ENCODE measurements at regions not wholly inside any gene's neighbourhood (a gene's known extent, or its start where the extent isn't known, plus 50 kb on each side); places are given as distances from the start of the nearest gene placed in this dataset.

DNA sequence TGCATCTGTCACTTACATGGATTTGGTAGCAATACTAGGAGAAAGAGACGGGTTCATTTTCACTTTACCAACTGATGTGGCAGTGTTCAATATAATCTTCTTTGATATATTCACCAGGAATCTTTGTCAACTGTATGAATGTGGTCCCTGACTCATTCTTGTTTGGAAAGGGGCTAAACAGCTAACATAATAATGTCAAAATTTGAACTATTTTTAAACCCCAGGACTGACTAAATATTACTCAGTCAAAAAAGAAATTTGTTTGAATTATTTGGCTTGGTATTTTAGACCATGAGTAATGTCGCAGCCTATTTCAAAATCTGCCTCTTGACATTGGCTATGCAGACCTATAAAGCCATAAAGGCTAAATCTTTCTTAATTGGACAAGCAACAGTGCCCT lies 413.7 kb upstream of the RGPD4 start:
- H2AFZ ChIP-seq (ENCODE audit: low read depth, low read length): no peak overlapping the region
- H3K27ac ChIP-seq (ENCODE audit: extremely low read depth, low read depth, low read length): no peak overlapping the region
- POLR2A ChIA-PET: no interaction called here
- no peaks in the 10 kb centered on the region for H3K79me2 ChIP-seq (ENCODE audit: control insufficient read depth, insufficient read depth, low read length)
- TF ChIP-seq PRMT5 (CRISPR knock-in tag; IDR thresholded peaks at IDR 0.05): no peak
- TF ChIP-seq, protein P1, sequence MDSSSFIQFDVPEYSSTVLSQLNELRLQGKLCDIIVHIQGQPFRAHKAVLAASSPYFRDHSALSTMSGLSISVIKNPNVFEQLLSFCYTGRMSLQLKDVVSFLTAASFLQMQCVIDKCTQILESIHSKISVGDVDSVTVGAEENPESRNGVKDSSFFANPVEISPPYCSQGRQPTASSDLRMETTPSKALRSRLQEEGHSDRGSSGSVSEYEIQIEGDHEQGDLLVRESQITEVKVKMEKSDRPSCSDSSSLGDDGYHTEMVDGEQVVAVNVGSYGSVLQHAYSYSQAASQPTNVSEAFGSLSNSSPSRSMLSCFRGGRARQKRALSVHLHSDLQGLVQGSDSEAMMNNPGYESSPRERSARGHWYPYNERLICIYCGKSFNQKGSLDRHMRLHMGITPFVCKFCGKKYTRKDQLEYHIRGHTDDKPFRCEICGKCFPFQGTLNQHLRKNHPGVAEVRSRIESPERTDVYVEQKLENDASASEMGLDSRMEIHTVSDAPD (CRISPR knock-in tag; IDR thresholded peaks at IDR 0.05): no peak
- TF ChIP-seq, protein P2, sequence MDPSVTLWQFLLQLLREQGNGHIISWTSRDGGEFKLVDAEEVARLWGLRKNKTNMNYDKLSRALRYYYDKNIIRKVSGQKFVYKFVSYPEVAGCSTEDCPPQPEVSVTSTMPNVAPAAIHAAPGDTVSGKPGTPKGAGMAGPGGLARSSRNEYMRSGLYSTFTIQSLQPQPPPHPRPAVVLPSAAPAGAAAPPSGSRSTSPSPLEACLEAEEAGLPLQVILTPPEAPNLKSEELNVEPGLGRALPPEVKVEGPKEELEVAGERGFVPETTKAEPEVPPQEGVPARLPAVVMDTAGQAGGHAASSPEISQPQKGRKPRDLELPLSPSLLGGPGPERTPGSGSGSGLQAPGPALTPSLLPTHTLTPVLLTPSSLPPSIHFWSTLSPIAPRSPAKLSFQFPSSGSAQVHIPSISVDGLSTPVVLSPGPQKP (CRISPR knock-in tag; IDR thresholded peaks at IDR 0.05): no peak
- no peak for TF ChIP-seq RBM14 (IDR thresholded peaks at IDR 0.05; ENCODE audit: borderline replicate concordance, insufficient read depth, low read depth, low read length)
- TF ChIP-seq TAF9B (IDR thresholded peaks at IDR 0.05; ENCODE audit: partially characterized antibody): no peak
- no peak for TF ChIP-seq MED1 (CRISPR knock-in tag; IDR thresholded peaks at IDR 0.05; ENCODE audit: borderline replicate concordance)
- TF ChIP-seq, protein P3, sequence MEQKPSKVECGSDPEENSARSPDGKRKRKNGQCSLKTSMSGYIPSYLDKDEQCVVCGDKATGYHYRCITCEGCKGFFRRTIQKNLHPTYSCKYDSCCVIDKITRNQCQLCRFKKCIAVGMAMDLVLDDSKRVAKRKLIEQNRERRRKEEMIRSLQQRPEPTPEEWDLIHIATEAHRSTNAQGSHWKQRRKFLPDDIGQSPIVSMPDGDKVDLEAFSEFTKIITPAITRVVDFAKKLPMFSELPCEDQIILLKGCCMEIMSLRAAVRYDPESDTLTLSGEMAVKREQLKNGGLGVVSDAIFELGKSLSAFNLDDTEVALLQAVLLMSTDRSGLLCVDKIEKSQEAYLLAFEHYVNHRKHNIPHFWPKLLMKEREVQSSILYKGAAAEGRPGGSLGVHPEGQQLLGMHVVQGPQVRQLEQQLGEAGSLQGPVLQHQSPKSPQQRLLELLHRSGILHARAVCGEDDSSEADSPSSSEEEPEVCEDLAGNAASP (IDR thresholded peaks at IDR 0.05): no peak
- TF ChIP-seq, protein P4, sequence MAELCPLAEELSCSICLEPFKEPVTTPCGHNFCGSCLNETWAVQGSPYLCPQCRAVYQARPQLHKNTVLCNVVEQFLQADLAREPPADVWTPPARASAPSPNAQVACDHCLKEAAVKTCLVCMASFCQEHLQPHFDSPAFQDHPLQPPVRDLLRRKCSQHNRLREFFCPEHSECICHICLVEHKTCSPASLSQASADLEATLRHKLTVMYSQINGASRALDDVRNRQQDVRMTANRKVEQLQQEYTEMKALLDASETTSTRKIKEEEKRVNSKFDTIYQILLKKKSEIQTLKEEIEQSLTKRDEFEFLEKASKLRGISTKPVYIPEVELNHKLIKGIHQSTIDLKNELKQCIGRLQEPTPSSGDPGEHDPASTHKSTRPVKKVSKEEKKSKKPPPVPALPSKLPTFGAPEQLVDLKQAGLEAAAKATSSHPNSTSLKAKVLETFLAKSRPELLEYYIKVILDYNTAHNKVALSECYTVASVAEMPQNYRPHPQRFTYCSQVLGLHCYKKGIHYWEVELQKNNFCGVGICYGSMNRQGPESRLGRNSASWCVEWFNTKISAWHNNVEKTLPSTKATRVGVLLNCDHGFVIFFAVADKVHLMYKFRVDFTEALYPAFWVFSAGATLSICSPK (IDR thresholded peaks at IDR 0.05; ENCODE audit: borderline replicate concordance): no peak
- TF ChIP-seq RBM25 (IDR thresholded peaks at IDR 0.05; ENCODE audit: low read depth, low read length, severe bottlenecking): no peak
- no TSS peak for BruUV-seq (replicated peaks)
- ATAC-seq (no peak), FAIRE-seq (no peak), DNase-seq (ENCODE audit: extremely low read depth in 1 of 4, low spot score in 3 of 4) (no peak)
- no peaks in the 10 kb centered on the region for H3K36me3 ChIP-seq (ENCODE audit: control insufficient read depth, insufficient read depth, low read length)
- H4K20me1 ChIP-seq (replicated peaks; ENCODE audit: control insufficient read depth, insufficient read depth, low read length): no peaks in the 10 kb centered on the region
- no peaks in the 10 kb centered on the region for H3K9me3 ChIP-seq (replicated peaks; ENCODE audit: control insufficient read depth, insufficient read depth, low read depth, low read length)
- H3K27me3 ChIP-seq (ENCODE audit: control insufficient read depth in 2 of 2, insufficient read depth in 2 of 2, low read length in 2 of 2): no peaks in the 10 kb centered on the region
- WGBS (ENCODE audit: insufficient coverage, low coverage, missing lambda C conversion rate): 0% methylated on average over 2 of the region's 2 CpGs
- CTCF ChIA-PET (ENCODE audit: low intra/inter-chr PET ratio): no interaction called here
- H3K9ac ChIP-seq (ENCODE audit: insufficient read depth in 1 of 2, low read depth in 2 of 2, low read length in 2 of 2): no peak overlapping the region
- no peak overlapping the region for H3K4me2 ChIP-seq (ENCODE audit: insufficient read depth, low read length)
- no peak overlapping the region for H3K4me3 ChIP-seq
- intact Hi-C loops (cut with micrococcal nuclease): no loop called here
- in situ Hi-C loops (cut with MboI): no loop called here
- H3K4me1 ChIP-seq (replicated peaks in 1 of 2; ENCODE audit: control insufficient read depth in 2 of 2, insufficient read depth in 2 of 2, low read length in 2 of 2): no peaks in the 10 kb centered on the region
- H3K9me1 ChIP-seq (ENCODE audit: control insufficient read depth, insufficient read depth, low read length): no peaks in the 10 kb centered on the region

Measured in K562 (cell line).